GM18498 (cell line): ENCODE measurements at regions not wholly inside any gene's neighbourhood (a gene's known extent, or its start where the extent isn't known, plus 50 kb on each side); places are given as distances from the start of the nearest gene placed in this dataset.

Experiments
- ATAC-seq: cut with Tn5 transposase; IDR thresholded peaks from one replicate; pipeline ENCODE4 v1.9.1; 2021; ENCODE audit warnings: mild to moderate bottlenecking, moderate library complexity; ENCODE audit not compliant: unreplicated experiment

DNA sequence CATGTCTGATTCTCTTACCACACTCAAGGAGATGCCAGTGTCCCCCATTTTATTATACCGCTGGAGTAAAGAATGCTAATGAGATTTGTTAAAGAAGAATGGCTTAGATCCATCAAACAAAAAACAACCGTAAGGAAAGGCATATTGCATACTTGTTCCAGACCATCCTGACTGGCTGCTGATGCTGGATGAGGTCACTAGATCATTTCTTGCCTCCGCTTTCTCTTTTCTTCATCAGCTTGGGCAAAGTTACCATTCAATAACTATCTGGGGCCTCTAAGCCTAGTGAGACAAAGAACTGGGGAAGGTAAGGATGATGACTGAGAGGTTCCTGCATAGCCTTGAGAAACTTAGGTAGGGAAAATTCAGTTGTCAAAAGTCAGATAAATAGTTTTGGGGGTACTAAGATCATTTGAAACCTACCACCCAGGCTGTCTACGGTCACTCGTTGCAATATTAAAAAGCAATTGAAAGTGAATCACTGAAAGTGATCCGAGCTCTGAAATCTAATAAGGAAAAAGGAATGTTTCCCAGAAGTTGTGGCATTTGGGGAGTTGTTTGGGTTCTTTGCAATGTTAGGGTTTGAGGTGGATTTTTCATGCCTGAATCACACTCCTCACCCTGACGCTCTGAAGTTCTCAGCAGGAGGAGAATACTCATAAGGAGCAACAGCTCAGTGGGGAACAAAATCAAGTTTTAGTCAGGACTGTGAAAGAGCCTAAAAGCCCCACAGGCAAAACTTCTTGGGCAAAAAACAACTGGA, 176.8 kb downstream of the HHIPL2 start:
- ATAC-seq = no peak

DNA sequence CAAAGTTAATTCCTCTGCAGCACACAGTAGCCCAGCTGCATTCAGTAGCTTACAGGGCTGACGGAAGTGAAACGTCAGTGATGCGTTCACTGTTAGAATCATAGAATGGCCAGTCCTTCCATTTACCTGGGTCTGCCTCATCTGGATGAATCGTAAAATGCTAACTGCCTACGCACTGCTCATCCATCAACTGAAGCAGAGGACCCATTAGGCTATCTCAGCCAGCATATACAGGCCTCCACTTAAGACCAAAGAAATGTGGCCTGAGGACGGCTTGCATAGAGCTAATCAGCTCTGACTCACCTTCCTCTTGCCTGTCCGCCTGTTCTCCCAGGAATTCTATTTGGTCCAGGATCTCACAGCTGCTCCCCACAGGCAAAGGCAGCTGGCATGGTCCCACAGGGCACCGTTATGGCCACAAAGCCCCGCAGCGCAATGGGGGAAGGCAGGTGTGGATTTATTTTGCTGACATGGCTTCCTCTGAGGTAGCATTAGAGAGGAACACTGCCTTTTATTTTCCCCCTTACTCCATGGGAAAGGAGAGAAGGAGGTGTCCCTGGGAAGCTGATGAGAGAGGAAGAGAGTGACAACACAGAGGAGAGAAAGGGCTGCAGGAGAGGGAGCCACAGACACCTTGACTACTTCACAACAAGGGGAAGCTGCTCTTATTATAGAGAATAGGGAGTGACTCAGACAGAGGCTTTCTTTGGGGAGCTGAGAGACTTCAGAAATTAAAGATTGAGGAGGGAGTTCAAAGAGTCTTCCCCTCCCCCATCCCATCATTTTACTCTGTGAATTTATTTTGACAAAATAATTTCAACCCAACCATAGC, 177.6 kb downstream of the HHIPL2 start:
- ATAC-seq = no peak

- no peak for ATAC-seq
Observed at GRCh38 chr1:222369148-222369547, 178.8 kb downstream of the HHIPL2 start.

DNA sequence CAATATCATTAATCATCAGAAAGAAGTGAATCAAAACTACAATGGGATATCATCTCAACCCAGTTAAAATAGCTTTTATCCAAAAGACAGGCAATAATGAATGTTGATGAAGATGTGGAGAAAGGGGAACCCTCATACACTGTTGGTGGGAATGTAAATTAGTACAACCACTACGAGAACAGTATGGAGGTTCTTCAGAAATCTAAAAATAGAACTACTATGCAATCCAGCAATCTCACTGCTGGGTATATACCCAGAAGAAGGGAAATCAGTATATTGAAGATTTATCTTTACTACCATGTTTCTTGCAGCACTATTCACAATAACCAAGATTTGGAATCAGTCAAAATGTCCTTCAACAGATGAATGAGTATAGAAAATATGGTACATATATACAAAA, 189.8 kb downstream of the HHIPL2 start:
- no peak for ATAC-seq

DNA sequence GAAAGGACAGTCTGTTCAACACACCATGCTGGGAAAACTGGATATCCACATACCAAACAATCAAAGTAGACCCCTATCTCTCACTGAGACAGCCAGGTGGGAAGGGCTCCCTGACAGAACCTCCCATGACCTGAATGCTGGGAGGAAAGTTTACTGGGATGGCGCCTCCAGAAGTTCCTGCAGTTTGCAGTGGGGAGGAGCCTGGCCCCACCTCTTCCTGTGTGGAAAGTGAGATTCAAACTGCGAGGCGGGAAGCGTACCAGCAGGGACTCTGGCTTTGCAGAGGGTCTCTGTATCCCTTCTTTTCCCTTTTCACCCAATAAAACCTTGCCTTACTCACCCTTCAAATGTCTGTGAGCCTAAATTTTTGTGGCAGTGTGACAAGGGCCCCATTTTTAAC, 190.7 kb downstream of the HHIPL2 start:
- no peak for ATAC-seq

GRCh38 chr1:222347627-222348026, 200.3 kb downstream of the HHIPL2 start:
- ATAC-seq = no peak

GRCh38 chr1:222346955-222347354, 200.9 kb downstream of the HHIPL2 start:
- no peak for ATAC-seq

DNA sequence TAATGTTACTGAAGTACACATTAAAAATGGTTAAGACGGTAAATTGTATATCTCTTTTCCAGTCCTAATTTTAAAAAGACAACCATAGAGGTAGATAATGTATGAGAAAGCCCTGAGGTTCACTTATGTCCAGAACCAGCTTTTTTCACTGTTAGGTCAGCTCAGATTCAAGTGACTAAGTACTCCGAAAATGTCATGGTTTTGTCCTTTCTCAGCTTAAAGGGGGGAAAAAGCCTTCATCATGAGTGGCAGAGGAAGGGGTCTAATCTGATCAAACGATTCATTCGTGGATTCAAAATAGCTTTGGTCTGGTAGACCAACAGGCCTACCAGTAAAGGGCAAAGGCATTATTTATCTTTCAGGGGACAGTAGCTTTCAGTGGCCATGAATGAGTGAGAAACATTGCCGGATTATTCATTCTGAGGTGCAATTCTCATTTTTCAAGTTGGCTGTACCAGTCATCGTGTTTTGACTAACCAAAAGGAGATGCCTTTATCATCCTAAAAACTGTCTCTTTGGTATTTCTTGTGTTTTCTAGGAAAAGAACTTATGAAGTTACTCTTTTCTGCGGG, 208.4 kb downstream of the HHIPL2 start:
- no peak for ATAC-seq

- no peak for ATAC-seq
Observed at GRCh38 chr1:222335586-222335985, 212.3 kb downstream of the HHIPL2 start.

DNA sequence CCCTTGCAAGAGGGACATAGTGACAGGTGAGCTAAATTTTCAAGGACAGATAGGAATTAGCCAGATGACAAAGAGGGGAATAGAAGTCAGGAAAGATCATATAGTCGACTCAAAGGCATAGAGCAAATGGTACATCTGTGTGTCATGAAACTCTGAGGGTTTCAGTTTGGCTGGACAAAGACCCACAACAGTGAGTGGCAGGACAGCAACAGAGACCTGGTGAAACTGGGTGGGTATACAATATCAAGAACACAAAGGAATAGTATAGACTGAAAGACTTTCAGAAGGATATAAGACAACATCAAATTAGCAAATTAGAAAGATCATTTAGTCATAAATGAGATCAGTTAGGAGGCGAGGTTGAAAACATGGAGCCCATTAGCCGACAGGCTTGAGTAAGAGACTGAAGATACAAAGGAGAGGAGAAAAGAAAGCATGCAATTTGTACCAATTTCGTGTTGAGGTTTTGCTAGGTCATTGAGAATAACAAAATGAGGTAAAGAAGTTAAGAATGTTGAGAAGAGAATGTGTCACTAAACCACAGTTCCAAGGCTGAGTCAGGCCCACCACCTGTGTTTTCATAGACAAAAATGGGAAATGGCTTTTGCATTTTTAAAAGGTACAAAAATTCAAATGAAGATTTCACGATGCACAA, 213.8 kb downstream of the HHIPL2 start:
- ATAC-seq = no peak

GRCh38 chr1:222331765-222332164, 216.1 kb downstream of the HHIPL2 start:
- ATAC-seq = no peak

DNA sequence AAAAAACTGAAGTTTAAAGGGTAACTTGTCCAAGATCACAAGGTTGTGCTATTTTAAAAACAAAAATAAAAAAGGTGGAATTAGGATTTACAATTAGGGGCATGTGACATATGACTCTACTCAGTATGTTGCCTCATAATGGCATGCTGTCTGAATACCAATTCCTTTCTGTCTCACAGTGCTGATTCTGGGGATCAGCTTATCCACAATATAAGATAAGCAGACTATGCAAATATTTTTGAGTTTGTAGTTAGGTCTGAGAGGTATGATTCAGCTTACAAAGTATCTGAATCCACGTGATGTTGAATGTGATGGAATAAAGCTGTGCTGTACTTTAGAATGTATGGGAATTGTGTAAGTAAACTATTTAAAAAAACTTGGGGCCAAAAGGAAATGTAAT, 216.6 kb downstream of the HHIPL2 start:
- ATAC-seq = no peak

GRCh38 chr1:222329493-222330045, 218.3 kb downstream of the HHIPL2 start:
- no peak for ATAC-seq

GRCh38 chr1:222326710-222327036, 221.2 kb downstream of the HHIPL2 start:
- ATAC-seq = no peak

- no peak for ATAC-seq
Observed at GRCh38 chr1:222326006-222326709, 221.7 kb downstream of the HHIPL2 start.

GRCh38 chr1:222325506-222325905, 222.4 kb downstream of the HHIPL2 start:
- no peak for ATAC-seq

DNA sequence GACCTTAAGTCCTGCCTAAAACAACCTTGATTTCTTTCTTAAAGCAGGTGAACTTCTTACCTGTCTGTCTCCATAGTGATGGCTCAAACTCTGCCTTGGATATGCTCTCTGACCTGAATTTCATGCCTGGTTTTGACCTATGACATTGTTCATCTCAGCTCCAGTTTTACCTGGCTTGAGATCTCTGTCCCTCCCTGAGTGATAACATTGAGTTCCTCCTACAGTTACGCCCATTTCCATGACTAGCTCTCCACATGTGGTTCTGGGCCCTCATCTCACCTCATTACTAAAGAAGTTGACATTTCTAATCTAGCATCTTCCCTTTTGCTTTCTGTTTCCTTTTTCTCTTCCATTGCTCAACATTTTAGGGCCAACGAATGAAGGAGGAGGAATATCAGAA, 233.1 kb downstream of the HHIPL2 start:
- no peak for ATAC-seq

DNA sequence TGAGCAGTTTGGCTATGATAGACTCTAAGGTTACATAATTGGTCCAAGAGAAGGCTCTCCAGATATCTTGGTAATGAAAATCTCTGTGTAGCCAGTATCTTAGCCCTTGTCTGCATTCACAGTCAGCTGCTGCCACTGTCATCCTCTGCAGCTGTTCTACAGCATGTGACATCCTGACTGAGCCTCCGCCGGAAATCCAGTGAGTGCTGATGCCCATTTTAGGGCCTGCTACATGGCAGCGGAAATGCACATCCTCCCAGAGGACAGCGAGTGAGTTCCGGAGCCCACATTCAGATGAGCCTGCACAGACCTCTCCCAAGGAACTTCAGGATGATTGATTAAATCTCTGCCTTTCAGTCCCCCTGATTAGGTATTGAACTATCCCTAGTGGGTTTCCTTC, 237.1 kb downstream of the HHIPL2 start:
- ATAC-seq = no peak

DNA sequence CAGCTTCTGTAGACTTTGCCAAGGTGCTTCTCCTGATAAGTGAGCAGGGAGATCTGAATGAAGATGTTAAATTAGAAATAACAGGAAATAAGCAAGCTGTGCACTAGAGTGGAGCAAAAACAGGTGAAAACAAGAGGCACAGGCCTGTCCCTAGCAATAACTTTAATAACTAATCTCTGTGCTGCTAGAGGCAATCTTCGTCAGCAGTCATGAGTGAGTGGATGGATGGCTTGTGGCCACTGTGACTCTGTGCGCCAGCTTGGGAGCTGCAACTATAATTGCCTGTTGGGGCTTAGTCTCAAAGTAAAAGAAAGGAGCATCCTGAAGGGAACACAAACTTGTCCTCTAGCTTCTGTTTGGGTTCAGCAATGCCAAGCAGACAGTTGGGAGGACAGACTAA, 240.3 kb downstream of the HHIPL2 start:
- ATAC-seq = no peak

DNA sequence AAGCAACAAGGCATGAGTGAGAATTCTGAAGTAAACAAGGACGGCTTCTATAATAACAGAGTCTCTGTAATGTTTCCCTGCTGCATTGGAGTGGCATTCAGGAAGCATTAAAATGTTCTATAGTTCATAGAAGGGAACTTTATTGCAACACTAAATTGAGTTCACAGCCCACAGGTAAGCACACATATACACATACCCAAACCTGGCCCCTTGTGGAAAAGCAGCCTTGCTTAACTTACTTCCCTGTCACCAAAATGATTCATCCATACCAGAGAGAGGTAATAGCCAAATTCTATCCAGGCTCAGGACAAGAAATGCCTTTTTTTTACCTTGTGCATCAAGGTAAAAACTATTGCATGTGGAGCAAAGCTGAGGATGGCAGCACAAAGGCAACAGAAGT, 241.4 kb downstream of the HHIPL2 start:
- no peak for ATAC-seq

DNA sequence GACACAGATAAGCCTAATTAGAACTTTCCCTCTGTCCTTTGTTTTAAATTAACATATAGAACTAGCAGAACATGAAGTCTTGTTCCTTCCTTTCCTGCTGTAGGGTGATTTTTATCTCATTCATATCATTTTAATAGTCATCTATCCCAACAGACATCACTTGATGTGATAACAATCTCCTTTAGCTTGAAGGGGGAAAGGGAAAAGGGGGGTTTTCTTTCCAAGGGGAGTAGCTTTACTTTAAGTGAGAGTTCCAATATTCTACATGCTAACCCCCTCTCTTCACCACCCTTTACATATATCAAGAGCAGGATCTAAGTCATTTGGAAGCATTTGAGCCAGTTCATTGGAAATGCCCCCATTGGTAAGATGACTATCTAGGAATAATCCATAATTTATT, 241.9 kb downstream of the HHIPL2 start:
- ATAC-seq = no peak
